SHP77 (cell line): ENCODE measurements at regions not wholly inside any gene's neighbourhood (a gene's known extent, or its start where the extent isn't known, plus 50 kb on each side); places are given as distances from the start of the nearest gene placed in this dataset.

Experiments
- DNase-seq, 2 experiments: peaks; one replicate each; lab custom pipeline; 2025; lab: John Stamatoyannopoulos, UW

- DNase-seq = no peak
Measured at GRCh38 chr3:36193448-36193847, 186.9 kb upstream of the STAC start.

GRCh38 chr3:36196058-36196457 is 184.2 kb upstream of the STAC start:
- no peak for DNase-seq

DNA sequence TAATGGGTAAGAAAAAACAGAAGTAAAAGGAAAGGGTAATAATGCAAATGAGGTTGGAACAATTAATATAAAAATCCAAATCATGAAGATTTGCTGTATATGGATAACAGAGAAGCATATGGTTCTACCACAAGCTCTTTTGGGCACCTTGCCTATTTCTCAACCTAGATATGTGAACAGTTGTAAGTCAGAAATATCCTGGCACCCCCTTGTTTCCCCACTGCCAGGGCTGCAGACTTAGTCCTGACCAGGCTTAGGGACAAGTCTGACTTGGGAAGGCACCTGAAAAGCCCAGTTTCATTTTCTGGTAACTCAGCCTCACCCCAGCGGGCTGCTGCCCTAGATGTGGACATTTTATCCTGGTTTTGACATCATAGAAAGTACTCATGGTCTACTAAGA is 183.2 kb upstream of the STAC start:
- DNase-seq = no peak

- DNase-seq = no peak
Measured at GRCh38 chr3:36201546-36201945, 178.8 kb upstream of the STAC start.

GRCh38 chr3:36206956-36207580 is 173.2 kb upstream of the STAC start:
- no peak for DNase-seq

GRCh38 chr3:36210840-36211651 is 169.3 kb upstream of the STAC start:
- DNase-seq = no peak

DNA sequence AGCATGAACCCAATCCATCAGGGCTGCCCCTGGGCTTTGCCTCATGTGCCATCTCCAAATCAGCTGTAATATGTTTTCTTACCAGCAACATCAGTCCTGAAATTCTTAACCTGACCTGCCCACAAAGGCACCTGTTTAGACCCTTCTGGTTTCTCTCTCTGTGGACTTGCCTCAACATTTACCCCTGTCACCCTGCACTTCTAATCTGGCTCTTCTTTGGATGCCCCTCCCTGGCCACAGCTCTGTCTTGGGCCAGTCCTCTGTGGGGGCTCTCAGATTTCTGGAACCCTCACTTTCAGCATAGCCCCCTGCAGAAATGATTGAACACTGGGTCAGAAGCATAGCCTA is 168.7 kb upstream of the STAC start:
- DNase-seq = no peak

DNA sequence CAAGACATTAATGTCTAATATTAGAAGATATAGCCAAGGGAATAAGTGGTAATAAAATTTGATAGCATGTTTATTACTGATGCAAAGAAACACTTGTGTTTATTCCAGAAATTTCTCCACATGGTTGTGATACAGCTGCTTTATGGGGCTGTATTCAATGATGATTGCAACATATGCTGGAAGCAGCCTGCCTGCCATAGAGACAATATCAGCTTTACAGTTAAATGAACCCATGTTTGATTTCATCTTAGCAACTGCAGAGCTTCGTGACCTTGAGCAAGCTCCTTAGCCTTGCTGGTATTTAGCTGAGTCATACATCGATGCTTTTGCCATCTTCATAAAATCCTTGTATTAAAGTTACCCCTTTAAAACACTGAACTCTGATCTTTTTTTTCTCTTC is 168.1 kb upstream of the STAC start:
- DNase-seq = no peak

GRCh38 chr3:36214460-36214859 is 165.8 kb upstream of the STAC start:
- DNase-seq = no peak

DNA sequence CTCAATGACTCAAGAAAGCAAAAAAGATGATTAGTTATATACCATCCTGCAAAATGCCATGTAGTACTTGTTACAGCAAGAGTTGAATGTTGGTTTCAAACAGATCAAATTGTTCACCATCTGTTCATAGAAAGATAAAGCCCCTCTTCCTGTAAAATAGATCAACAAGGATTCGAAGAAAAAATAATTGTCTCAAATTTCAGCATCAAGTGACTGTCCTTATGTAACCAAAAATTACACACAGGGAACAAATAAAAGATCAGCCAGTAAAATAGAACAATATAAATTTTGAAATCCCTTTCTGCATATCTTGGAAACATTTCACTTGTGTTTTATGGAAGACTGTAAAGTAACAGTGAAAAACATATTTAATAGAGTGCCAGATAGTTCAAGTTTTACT is 165.1 kb upstream of the STAC start:
- DNase-seq = no peak

DNA sequence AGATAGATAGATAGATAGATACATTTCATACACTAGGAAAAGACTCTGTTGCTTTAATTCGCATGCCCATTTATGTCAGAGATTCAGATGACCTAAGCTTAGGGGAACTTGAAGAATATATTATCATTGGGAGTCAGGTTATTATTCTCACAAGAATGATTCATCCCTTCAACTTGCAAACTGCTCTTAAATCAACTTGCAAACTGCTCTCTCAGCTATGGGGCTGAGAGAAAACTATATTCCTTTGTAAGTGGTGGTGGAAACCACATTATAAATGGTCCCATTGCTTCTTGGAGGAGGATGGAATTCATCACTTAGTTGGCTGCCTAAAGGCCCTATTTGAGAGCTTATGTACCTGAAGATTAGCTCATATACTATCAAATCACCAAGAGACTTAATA is 160.9 kb upstream of the STAC start:
- no peak for DNase-seq

DNA sequence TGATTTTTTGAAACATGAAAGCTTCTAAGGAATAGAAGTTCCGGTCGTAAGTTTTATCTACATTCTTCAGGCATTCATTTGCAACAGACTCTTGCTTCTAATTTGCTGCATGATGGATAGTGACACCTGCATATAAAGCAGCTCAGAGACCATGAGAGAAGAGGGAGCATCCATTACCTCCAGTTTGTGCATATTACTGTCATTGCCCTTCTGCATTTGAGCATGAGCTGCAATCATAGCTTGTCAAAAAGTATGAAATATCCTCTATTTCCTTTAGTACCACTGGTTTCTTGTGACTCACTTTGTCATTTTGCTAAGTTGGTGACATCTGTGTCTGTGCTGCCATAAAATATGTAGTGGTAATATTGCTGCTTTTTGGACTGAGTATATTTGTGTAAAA is 160.1 kb upstream of the STAC start:
- DNase-seq = no peak

- DNase-seq = no peak
Measured at GRCh38 chr3:36221975-36222374, 158.3 kb upstream of the STAC start.

DNA sequence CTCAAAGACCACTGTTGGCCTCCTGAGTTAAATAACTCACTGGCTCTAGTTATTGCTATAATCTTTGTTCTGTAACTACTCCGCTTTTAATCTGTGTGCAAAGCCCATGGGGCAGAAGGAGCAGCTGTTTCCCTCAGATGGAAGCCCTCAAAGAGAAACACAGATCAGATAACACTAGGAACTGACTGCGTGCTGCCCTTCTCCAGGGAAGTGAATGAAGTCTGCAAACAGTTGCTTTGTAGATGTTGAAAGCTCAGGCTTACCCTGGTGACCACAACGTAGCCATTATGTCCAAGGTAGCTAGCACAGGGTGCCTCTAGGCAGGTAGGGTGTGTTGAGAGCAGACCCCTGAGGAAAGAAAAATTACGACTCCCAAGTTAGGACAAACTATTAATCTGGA is 152.3 kb upstream of the STAC start:
- DNase-seq = no peak

GRCh38 chr3:36229496-36229895 is 150.8 kb upstream of the STAC start:
- DNase-seq = no peak

- DNase-seq = no peak
Measured at GRCh38 chr3:36232797-36233489, 147.4 kb upstream of the STAC start.

GRCh38 chr3:36244728-36245127 is 135.6 kb upstream of the STAC start:
- no peak for DNase-seq

DNA sequence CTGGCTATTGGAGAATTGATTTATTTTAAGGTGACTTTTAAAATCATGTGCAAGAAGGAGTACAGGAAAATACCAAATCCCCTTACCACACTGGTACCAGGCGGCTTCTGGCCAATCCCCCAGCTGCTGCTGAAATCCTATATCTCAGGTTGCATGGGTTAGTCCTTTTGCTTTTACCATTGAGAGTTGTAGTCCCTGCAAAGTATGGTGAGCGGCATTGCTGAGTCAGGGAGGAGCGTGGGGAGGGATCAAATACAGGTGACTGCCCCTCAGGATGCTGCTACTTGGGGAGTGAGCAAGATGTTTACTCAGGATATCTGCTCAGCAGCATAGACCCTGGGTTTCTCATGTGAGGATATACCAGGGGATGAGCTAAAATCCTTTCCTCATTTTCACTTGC is 131.9 kb upstream of the STAC start:
- no peak for DNase-seq

DNA sequence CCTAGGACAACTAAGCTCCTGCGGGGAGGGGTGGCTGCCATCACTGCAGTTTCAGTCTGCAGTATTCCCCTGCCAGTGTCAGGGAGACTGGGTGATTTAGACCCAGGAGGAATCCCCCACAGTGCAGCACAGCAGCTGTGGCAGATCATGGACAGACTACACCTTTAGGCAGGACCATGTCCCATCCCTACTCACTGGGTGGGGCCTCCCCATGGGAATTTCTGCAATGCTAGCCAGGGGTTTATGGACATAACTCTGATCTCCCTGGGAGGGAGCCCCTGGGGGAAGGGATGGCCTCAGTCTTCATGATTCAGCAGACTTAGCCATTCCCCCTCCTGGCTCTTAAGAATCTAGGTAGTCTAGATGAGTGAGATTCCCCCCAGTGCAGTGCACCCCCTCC is 130.1 kb upstream of the STAC start:
- no peak for DNase-seq

DNA sequence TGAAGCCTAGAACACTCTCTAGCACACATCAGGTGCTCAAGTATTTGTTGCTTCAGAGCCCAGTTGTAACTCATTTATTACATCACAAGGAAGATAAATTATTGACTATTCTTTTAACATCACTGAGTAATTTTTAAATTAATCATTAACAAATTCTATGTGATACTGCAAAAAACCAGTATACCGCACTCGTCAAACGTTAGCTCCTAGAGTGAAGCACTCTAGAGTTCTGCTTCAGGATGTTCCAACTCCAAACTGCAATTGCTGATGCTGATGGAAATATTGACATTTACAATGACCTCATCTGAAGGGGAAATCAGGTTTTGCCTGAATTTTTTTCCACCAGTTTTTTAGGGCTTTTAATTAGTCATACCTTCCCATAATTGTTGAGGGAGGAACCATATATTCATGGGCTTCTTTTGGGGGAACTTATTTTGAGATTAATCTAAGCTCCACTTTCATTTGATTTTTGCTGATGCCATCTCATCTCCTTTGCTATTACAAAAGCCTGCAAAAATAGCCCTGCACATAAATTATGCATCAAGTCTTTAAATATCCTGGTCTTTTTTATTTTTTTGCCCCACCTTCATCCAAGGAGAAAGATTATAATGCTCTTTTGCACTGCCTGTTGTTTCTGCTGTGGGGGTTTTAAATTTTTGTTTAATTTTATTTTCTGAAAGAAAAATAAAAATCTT is 123.0 kb upstream of the STAC start:
- DNase-seq = no peak

GRCh38 chr3:36258421-36258820 is 121.9 kb upstream of the STAC start:
- DNase-seq = no peak

DNA sequence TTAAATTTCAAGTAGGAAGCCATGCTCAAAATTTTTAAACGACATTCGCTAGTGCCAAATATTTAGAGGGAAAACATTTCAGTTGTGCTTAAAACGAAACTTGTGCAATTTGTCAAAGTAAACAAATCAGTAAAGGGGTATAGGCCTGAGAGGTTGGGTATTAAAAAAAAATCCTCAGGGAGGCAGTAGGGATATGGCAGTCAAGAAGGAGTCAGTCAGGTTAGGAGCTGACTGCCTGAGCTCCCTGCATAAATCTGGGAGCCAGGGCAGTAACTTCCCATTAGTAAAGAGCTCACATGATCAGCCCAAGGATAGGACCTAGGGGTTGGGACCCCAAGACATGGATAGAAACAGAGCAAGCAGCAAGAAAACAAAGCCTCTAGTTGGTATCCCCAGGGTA is 120.7 kb upstream of the STAC start:
- DNase-seq = no peak

DNA sequence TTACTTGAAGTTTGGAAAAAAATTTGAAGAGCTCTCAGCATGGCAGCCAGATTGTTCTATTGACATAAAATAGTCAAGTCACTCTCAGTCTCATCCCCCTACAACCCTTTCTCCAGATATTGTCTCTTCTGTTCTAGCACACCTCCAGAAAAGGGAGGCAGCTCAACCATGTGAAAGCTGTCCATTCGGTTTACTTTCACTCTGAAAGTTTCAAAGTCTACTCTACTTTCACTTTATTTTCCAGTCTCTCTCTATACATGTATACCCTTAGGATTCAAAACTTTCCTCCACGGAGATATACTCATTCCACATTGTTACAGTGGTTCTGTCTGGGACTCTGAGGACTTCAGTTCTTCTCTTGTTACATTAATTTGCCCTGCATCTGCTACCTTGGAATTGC is 111.0 kb upstream of the STAC start:
- DNase-seq = no peak
